ENCODE measurements at regions not wholly inside any gene's neighbourhood (a gene's known extent, or its start where the extent isn't known, plus 50 kb on each side); places are given as distances from the start of the nearest gene placed in this dataset.
"Not testable (repeated sequence)": the region's sequence is repeated elsewhere in the genome, so short reads cannot be mapped to it uniquely, and the experiment has no call there.

DNA sequence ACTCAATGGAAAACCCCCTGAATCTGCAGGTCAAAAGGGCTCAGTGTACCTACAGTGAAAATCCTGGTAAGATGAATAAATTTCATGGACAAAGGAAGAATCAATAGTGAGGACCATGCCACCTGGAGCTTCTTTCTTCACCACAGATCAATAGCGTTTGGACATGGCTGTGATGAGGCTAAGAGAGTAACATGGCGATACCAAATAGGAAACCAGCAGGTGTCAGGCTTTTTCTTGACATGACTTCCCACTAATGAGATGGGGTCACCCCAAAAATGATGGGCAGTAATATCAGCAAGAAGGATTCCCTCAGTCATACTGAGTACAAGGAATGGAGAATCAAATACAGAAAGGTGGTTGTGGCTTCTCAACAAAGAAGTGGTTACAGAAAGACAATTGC is 208.5 kb upstream of the PLPPR1 start:
- no peak for DNase-seq

GRCh38 chr9:100833035-100833434 is 195.5 kb upstream of the PLPPR1 start:
- not testable (repeated sequence) for DNase-seq

DNA sequence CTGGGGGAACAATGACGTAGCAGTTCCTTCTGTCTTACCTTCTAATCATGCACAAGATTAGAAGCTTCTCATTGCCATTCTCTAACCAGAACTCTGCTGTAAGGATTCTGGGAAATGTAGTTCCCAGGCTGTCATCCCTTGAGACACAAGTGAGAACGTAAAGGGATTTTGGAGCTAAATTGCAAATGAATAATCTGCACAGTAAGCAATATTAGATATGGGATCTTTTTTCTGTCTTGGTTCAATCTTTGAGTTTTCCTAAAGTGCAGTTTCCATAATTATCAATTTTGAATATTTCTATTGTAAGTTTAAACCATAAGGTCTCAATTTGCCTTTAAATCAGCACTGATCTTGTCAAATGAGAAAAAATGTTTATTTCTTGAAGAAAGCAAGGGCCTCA is 189.7 kb upstream of the PLPPR1 start:
- no peak for DNase-seq

- DNase-seq = no peak
These were observed 179.8 kb upstream of the PLPPR1 start for GRCh38 chr9:100848726-100849125.

GRCh38 chr9:100852088-100852487 is 176.4 kb upstream of the PLPPR1 start:
- no peak for DNase-seq

- peak; percentile 63 for DNase-seq
These were observed 172.3 kb upstream of the PLPPR1 start for GRCh38 chr9:100856238-100856637.

DNA sequence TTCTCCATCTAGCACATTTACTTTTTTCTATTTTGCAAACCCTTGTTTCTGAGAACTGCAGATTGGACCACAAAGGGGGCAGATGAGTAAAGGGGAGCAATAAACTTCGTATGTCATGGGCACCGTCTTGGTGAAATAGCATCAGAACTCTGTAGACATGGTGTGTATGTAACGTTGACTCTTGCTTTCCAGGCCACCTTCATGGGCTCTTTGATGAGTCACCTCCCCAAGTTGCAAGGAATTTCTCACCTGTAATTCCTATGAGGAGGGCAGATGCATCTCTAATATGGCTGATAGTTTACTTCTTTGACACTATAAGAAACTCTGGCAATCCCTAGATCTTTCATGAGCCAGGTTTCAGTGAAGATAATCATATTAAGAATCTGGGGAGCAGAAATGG is 163.4 kb upstream of the PLPPR1 start:
- no peak for DNase-seq

GRCh38 chr9:100865648-100866047 is 162.9 kb upstream of the PLPPR1 start:
- no peak for DNase-seq

- no peak for DNase-seq
These were observed 159.2 kb upstream of the PLPPR1 start for GRCh38 chr9:100869326-100869725.

- no peak for DNase-seq
These were observed 148.6 kb upstream of the PLPPR1 start for GRCh38 chr9:100879884-100880283.

GRCh38 chr9:100880284-100880683 is 148.2 kb upstream of the PLPPR1 start:
- DNase-seq = no peak

DNA sequence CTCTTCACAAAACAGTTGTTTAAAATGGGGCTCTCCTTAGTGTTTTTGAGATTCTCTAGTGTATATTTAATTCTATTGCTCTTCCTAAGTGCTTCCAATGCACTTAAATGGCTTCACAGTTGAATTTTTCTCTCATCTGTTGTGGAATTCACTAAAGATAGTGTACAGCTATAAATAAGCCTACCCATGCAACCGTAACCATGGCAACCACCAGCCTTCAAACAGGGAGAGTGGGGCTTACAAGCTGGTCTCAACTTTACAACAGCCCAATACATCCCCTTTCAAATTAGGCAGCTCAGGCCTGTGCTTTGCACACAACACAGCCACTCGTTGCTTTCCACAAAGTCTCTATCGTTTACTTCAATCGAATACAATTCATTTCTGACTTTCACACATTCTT is 144.0 kb upstream of the PLPPR1 start:
- DNase-seq = no peak

GRCh38 chr9:100890321-100890720 is 138.2 kb upstream of the PLPPR1 start:
- no peak for DNase-seq

DNA sequence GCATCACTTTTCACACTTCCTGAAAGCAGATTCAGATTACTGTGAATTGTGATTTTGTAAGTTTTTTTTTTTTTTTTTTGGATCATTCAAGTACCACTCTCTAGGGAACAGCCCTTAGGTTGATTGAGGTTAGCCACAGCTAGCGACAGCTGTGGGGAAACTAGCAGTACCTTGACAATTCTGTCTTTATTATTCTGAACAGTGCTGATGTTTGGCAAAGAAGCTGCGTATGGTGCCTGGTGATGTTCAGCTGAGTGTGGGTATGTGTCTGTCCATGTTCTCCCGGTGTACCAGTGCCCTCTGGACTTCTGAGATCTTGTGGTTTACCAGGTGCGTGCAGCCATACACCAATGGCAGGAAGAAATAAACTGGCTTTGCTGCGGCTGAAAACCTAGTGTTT is 117.3 kb upstream of the PLPPR1 start:
- no peak for DNase-seq

- no peak for DNase-seq
These were observed 115.3 kb upstream of the PLPPR1 start for GRCh38 chr9:100913257-100913656.

DNA sequence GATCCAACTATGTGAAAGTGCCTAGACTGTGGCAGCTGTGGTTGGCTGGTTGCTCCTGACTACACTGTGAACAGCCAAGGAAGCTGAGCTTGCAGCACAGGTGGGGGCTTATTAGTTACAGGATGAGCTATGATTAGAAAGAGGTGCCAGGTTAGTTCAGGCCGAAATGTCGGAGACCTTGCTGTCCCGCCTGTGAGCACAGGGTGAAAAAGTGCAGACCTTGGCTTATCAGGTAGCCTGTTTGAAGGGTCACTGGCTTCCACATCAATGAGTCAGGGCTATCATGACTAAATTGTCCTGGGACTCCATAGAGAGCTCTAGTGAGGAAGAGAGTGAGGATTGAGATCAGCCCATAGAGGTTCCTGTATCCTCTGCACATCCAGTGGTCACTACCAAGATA is 114.3 kb upstream of the PLPPR1 start:
- no peak for DNase-seq

DNA sequence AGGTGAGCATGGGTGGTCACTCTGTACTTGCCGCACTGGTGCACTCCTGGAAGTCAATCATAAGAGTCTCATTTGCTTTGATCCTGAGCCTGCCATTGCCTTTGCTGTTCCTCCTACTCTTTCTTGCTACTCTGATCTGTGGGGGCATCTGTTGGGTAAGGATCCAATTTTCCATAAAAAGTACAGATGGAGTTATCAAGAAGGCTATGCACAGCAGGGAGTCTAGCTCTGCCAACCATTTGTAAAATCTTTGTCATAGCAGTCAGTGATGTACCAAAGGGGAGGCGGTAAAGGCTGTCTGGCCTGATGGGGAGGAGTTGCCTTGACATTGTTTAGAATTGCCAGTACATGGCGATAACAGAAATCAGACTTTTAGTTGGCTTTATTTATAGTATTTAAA is 109.0 kb upstream of the PLPPR1 start:
- DNase-seq = no peak

DNA sequence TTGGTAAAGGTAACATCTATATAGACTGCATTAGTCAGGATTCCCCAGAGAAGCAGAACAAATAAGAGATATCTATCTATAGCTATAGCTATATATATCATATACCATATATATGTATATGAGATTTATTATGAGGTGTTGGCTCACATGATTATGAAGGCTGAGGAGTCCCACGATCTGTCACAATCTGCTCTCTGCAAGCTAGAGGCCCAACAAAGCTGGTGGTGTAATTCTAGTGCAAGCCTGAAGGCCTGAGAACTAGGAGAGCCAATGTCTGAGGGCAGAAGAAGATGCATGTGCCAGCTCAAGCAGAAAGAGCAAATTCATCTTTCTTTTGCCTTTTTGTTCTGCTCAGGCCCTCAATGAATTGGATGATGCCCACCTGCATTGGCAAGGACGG is 102.2 kb upstream of the PLPPR1 start:
- DNase-seq = no peak

GRCh38 chr9:100927763-100928162 is 100.8 kb upstream of the PLPPR1 start:
- DNase-seq = no peak

- DNase-seq = no peak
These were observed 94.9 kb upstream of the PLPPR1 start for GRCh38 chr9:100933656-100934055.

GRCh38 chr9:100937382-100937781 is 91.1 kb upstream of the PLPPR1 start:
- no peak for DNase-seq

- no peak for DNase-seq
These were observed 90.0 kb upstream of the PLPPR1 start for GRCh38 chr9:100938507-100938906.

- no peak for DNase-seq
These were observed 88.9 kb upstream of the PLPPR1 start for GRCh38 chr9:100939636-100940035.

GRCh38 chr9:100959226-100959625 is 69.3 kb upstream of the PLPPR1 start:
- no peak for DNase-seq

Measured in NCI-H510A treated with DMSO at 0.1 percent for 48 hours (cell line).